GM12874 (cell line): ENCODE measurements at regions not wholly inside any gene's neighbourhood (a gene's known extent, or its start where the extent isn't known, plus 50 kb on each side); places are given as distances from the start of the nearest gene placed in this dataset.
A peak's percentile ranks its signal among the peaks of the same experiment; 100 is the strongest.

Experiments
- TF ChIP-seq, protein P1 (sequence below): IDR thresholded peaks from 2 replicates; pipeline ENCODE4 v1.5.1; 2011; ENCODE audit warnings: low read depth, mild to moderate bottlenecking, control low read depth, low read length, moderate library complexity; ENCODE audit not compliant: insufficient read depth

DNA sequence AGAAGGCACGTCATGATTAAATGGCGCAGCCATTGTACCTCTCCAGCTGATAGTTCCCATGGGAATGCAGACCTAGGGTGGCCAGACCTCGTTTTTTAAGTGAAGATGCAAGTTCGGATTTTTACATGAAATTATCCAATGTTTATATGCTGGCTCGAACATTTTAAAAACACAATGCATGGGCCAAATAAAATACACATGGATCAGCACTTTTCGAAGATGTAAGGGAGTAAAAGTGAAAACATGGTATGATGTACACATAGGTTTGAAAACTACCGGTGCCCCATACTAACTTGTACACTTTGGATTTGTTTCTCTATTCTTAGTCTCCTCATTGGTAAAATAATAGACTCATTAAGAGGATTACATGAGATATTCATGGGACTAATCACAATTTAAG, 412.5 kb upstream of the CCNG1 start:
- TF ChIP-seq, protein P1, sequence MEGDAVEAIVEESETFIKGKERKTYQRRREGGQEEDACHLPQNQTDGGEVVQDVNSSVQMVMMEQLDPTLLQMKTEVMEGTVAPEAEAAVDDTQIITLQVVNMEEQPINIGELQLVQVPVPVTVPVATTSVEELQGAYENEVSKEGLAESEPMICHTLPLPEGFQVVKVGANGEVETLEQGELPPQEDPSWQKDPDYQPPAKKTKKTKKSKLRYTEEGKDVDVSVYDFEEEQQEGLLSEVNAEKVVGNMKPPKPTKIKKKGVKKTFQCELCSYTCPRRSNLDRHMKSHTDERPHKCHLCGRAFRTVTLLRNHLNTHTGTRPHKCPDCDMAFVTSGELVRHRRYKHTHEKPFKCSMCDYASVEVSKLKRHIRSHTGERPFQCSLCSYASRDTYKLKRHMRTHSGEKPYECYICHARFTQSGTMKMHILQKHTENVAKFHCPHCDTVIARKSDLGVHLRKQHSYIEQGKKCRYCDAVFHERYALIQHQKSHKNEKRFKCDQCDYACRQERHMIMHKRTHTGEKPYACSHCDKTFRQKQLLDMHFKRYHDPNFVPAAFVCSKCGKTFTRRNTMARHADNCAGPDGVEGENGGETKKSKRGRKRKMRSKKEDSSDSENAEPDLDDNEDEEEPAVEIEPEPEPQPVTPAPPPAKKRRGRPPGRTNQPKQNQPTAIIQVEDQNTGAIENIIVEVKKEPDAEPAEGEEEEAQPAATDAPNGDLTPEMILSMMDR, result no peak

DNA sequence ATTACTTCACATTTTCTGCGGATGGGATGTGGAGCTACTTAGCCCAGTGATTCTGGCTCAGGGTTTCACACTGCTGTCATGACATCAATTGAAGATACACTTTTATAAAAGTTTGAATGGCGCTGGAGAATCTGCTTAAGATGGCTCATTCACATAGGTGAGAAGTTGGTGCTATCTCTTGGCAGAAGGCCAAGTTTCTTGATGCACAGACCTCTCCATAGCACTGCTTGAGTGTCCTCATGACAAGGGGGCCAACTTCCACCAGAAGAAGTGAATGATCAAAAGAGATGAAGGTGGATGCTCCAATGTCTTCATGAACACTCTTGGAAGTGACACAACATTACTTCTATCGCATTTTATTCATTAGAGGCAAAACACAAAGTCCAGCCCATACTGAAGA, 403.7 kb upstream of the CCNG1 start:
- TF ChIP-seq, protein P1, result no peak

- TF ChIP-seq, protein P1, result no peak
Observed at GRCh38 chr5:163041254-163041653, 396.1 kb upstream of the CCNG1 start.

DNA sequence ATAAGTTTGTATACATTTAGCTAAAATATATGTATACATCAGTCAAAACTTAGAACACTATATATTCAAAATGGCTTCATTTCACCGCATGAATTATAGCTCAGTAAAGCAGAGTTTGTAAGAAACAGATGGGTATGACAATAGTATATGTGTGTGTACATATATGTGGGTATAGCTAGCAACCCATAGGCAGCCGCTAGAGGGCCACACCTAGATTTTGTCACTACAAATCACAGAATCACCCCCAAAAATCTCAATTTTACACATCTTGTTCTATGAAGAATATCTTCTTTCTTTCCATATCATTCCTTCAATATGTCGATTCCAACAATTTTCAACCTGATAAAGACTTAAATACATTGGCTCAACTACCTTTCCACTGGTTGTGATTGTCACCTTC, 357.8 kb upstream of the CCNG1 start:
- TF ChIP-seq, protein P1, result peak; percentile 64

GRCh38 chr5:163089230-163089629, 348.2 kb upstream of the CCNG1 start:
- TF ChIP-seq, protein P1, result no peak

DNA sequence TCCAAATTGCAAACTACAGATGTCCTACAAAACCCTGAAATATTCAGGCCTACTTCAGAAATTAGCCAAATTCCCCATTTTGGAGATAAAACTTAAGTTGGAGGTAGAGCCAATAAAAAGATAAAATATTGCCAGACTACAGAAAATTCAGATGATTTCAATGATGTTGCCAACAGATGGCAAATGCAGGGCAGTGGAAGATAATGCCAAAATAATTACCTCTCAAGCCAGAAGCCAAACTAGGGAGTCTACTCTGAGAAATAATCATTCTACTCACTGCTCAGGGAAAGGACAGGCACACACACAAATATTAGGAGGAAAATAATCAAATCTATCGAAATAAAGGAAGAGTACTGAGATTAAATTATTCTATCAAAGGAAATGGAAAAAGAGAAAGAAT, 347.5 kb upstream of the CCNG1 start:
- TF ChIP-seq, protein P1, result no peak

DNA sequence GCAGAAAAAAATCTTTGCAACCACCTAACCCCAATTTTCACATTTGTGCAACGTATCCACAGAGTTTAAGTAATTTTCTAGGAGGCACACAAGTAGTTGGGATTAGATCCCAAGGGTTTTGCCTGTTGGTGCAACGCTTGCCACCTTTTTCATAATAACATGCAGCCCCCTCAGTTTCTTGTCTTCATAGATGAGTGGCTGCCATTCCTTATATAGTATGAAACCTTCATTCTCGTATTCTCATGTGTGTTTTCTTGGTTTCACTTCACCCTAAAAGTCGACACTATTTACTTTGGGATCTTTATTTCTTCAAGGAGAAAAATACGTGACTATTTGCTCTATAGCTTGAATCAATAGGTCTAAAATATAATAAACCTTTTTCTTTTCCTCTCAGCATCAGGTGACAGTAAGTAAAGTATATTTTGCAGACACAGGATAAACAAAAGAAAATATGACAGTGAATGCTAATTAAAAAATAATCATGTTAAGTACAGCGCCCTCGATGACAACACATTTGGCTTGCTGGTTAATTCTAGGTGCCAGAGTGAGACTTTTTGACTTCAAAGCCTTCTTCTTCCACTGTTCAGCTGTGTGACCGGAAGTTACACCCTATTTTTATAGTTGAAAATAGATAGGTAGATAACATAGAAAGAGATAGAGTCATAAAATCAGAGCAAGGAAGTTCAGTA, 342.8 kb upstream of the CCNG1 start:
- TF ChIP-seq, protein P1, result no peak
